ENCODE measurements at regions not wholly inside any gene's neighbourhood (a gene's known extent, or its start where the extent isn't known, plus 50 kb on each side); places are given as distances from the start of the nearest gene placed in this dataset.

- Histone ChIP-seq H3K4me2 (ENCODE audit: low read depth, low read length, poor library complexity, severe bottlenecking) (no peak overlapping the region), H3K36me3 (ENCODE audit: low read length) (no peaks in the 10 kb centered on the region), H3K9ac (ENCODE audit: low read length) (no peak overlapping the region), H3K79me2 (ENCODE audit: insufficient read depth, low read length) (no peaks in the 10 kb centered on the region), H2AFZ (ENCODE audit: low read depth, low read length, severe bottlenecking) (no peak overlapping the region), H3F3A (ENCODE audit: insufficient read depth) (no peaks in the 10 kb centered on the region), H4K20me1 (ENCODE audit: low read depth, low read length) (no peaks in the 10 kb centered on the region), H3K27ac (ENCODE audit: low read depth, low read length) (no peak overlapping the region), H3K9me2 (replicated peaks; ENCODE audit: insufficient read depth, low read length) (no peaks in the 10 kb centered on the region), H3K27me3 (ENCODE audit: low read length) (no peaks in the 10 kb centered on the region), H3K9me3 (ENCODE audit: insufficient read depth, low read length) (no peaks in the 10 kb centered on the region), H3K4me3 (ENCODE audit: insufficient read depth, low read length, poor library complexity, severe bottlenecking) (no peak overlapping the region)
- no peak for TF ChIP-seq EZH2phosphoT487 (conservative IDR thresholded peaks at IDR 0.05; ENCODE audit: low read length)
- TF ChIP-seq CTCF (IDR thresholded peaks at IDR 0.05; ENCODE audit: insufficient read depth, low read length, poor library complexity, severe bottlenecking), result no peak
These were observed 268.4 kb downstream of the ADGRG6 start for GRCh38 chr6:142570221-142570671.

DNA sequence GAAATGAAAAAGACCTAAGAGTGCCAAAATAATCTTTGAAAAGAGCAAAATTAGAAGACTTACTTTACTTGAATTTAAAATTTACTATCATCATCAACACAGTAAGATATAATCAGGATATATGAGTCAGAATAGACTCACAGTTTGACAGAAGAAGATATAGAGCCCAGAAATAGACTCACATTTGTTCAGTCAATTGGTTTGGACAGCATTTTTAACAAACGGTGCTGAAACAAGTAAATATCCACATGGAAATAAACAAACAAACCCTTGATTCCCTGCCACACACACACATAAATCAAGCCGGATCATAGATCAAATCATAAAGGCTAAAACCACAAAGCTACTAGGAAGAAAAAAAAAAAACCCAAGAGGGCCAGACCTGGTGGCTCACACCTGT is 291.1 kb downstream of the ADGRG6 start:
- H3K27ac ChIP-seq (ENCODE audit: low read depth, low read length), result no peak overlapping the region
- H3K9me3 ChIP-seq (ENCODE audit: insufficient read depth, low read length), result no peaks in the 10 kb centered on the region
- H3K36me3 ChIP-seq (ENCODE audit: low read length), result no peaks in the 10 kb centered on the region
- no peaks in the 10 kb centered on the region for H4K20me1 ChIP-seq (ENCODE audit: low read depth, low read length)
- no peak overlapping the region for H3K4me3 ChIP-seq (ENCODE audit: insufficient read depth, low read length, poor library complexity, severe bottlenecking)
- TF ChIP-seq EZH2phosphoT487 (conservative IDR thresholded peaks at IDR 0.05; ENCODE audit: low read length), result no peak
- TF ChIP-seq CTCF (IDR thresholded peaks at IDR 0.05; ENCODE audit: insufficient read depth, low read length, poor library complexity, severe bottlenecking), result no peak
- H3K79me2 ChIP-seq (ENCODE audit: insufficient read depth, low read length), result no peaks in the 10 kb centered on the region
- no peak overlapping the region for H3K9ac ChIP-seq (ENCODE audit: low read length)
- no peaks in the 10 kb centered on the region for H3F3A ChIP-seq (ENCODE audit: insufficient read depth)
- no peak overlapping the region for H3K4me2 ChIP-seq (ENCODE audit: low read depth, low read length, poor library complexity, severe bottlenecking)
- no peaks in the 10 kb centered on the region for H3K9me2 ChIP-seq (replicated peaks; ENCODE audit: insufficient read depth, low read length)
- H2AFZ ChIP-seq (ENCODE audit: low read depth, low read length, severe bottlenecking), result no peak overlapping the region
- no peaks in the 10 kb centered on the region for H3K27me3 ChIP-seq (ENCODE audit: low read length)

GRCh38 chr6:142597836-142598235 is 296.0 kb downstream of the ADGRG6 start:
- H3K9me3 ChIP-seq (ENCODE audit: insufficient read depth, low read length), result no peaks in the 10 kb centered on the region
- no peak overlapping the region for H3K27ac ChIP-seq (ENCODE audit: low read depth, low read length)
- no peaks in the 10 kb centered on the region for H3K79me2 ChIP-seq (ENCODE audit: insufficient read depth, low read length)
- H3K36me3 ChIP-seq (ENCODE audit: low read length), result no peaks in the 10 kb centered on the region
- no peak overlapping the region for H2AFZ ChIP-seq (ENCODE audit: low read depth, low read length, severe bottlenecking)
- H3K4me2 ChIP-seq (ENCODE audit: low read depth, low read length, poor library complexity, severe bottlenecking), result no peak overlapping the region
- TF ChIP-seq EZH2phosphoT487 (conservative IDR thresholded peaks at IDR 0.05; ENCODE audit: low read length) (no peak), CTCF (IDR thresholded peaks at IDR 0.05; ENCODE audit: insufficient read depth, low read length, poor library complexity, severe bottlenecking) (no peak)
- no peaks in the 10 kb centered on the region for H3K9me2 ChIP-seq (replicated peaks; ENCODE audit: insufficient read depth, low read length)
- H3F3A ChIP-seq (ENCODE audit: insufficient read depth), result no peaks in the 10 kb centered on the region
- no peak overlapping the region for H3K4me3 ChIP-seq (ENCODE audit: insufficient read depth, low read length, poor library complexity, severe bottlenecking)
- no peak overlapping the region for H3K9ac ChIP-seq (ENCODE audit: low read length)
- H4K20me1 ChIP-seq (ENCODE audit: low read depth, low read length), result no peaks in the 10 kb centered on the region
- no peaks in the 10 kb centered on the region for H3K27me3 ChIP-seq (ENCODE audit: low read length)
